Erythroblast (primary cell): ENCODE measurements at regions not wholly inside any gene's neighbourhood (a gene's known extent, or its start where the extent isn't known, plus 50 kb on each side); places are given as distances from the start of the nearest gene placed in this dataset.
A peak's percentile ranks its signal among the peaks of the same experiment; 100 is the strongest.

Source experiments
- DNase-seq, 2 experiments: peaks; one replicate each; lab custom pipeline; 2025; lab: John Stamatoyannopoulos, UW
- GATA1 ChIP-seq: IDR thresholded peaks from 2 replicates; pipeline ENCODE4 v1.6.1; 2011; ENCODE audit warnings: low read depth, mild to moderate bottlenecking, control low read depth, low read length, moderate library complexity
- POLR2A ChIP-seq: IDR thresholded peaks from 2 replicates; pipeline ENCODE4 v1.6.1; 2011; ENCODE audit warnings: mild to moderate bottlenecking, low read length

DNA sequence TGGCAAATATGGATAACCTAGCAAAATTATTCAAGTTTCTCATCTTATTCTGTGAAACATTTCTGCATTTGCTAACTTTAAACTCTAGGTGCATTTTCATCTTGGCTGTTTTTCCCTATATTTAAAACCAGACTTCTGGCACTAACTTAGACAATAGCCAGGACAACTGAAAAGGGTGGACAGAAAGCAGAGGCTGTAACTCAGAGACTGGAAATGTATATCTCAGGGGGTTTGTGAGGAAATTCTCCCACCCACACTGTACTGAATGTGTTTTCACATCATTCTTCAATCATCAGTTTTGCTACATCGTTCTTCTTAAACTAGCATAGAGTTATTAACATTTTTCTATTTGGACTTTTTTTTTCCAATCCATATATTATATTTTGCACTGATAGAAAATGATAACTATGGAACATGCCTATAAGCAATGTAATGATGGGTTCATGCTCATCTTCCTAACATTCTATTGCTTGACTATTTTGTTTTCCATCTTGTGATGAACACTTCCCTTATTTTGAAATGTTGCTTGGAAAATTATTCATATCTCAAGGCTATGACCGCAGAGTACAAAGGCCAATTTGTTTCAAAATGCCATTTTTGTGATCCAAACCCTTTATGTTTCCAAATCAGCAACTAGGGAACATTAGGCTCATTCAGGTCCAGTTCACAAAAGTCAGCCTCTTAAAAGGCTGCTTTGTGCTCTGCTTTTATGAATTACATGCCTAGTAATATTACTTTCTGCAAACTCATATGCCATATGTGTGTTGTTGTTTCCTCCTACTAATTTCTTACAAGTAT lies 125.8 kb upstream of the CDH19 start:
- DNase-seq: no peak
- TF ChIP-seq GATA1: no peak
- no peak for TF ChIP-seq POLR2A

DNA sequence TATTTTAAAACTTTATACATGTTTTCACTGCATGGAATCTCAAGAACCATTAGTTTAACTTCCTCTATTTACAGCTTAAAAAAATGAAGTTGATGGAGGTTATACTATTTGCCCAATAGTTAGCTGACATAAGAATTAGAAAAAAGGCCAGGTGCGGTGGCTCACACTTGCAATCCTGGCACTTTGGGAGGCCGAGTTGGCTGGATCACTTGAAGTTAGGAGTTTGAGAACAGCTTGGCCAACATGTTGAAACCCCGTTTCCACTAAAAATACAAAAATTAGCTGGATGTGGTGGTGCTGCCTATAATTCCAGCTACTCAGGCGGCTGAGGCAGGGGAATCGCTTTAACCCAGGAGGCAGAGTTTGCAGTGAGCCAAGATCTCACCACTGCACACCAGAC lies 125.1 kb upstream of the CDH19 start:
- no peak for DNase-seq
- TF ChIP-seq GATA1 (no peak), POLR2A (no peak)

DNA sequence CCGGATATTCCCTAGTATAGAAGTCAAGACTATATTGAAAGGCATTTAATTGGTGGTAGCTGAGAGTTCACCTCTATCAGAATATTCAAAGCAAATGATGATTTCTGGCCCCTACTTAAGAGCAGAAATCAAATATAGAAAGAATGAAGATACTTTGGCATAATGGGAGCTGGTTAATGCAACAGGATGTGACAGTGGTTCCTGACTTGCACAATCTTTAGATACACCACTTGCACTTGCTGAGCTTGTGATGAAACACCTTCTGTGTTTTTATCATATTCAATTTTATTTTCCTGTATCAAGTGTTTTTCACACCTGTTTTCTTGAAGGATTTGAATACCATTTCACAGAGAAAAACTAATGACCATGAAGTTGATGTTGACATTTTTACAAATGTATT lies 124.1 kb upstream of the CDH19 start:
- DNase-seq: no peak
- no peak for TF ChIP-seq POLR2A
- no peak for TF ChIP-seq GATA1

- no peak for DNase-seq
- no peak for TF ChIP-seq POLR2A
- TF ChIP-seq GATA1: no peak
Measured at GRCh38 chr18:66724664-66725356, 120.9 kb upstream of the CDH19 start.

- no peak for DNase-seq
- TF ChIP-seq POLR2A (no peak), GATA1 (no peak)
Measured at GRCh38 chr18:66722671-66723070, 118.8 kb upstream of the CDH19 start.

- no peak for DNase-seq
- TF ChIP-seq POLR2A (no peak), GATA1 (no peak)
Measured at GRCh38 chr18:66708646-66709045, 104.8 kb upstream of the CDH19 start.

DNA sequence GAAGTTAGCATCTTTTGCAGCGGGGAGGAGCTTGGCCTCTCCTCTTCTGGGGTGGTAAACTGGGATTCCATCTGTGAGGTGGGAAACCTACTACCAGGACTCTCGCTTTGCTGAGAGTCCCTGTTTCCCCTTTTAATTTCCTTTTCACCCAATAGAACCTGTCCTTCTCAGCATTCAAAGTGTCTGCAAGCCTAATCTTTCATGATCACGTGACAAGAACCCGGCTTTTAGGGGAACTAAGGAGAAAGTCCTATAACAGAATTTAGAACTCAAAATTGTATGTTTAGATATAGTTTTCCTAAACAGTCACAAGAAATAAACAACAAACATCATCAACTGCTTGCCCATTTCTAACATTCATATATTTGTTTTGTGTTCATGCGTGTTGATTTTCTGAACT lies 103.6 kb upstream of the CDH19 start:
- no peak for TF ChIP-seq POLR2A
- no peak for TF ChIP-seq GATA1
- DNase-seq: no peak

DNA sequence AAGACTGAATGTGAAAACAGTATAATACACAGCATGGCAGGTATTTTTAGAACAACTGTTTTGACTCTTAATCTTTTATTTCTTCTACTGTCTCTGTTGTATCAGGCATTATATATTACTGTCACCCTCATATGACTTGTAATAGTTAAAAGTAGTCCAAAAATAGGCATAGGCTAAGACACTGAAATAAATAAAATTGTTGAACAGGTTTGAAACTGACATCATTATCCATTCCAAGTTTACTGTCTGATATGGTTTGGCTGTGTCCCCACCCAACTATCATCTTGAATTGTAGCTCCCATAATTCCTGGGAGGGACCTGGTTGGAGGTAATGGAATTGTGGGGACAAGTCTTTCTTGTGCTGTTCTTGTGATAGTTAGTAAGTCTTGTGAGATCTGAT lies 91.4 kb upstream of the CDH19 start:
- no peak for DNase-seq
- TF ChIP-seq POLR2A (no peak), GATA1 (no peak)

- TF ChIP-seq POLR2A: no peak
- no peak for TF ChIP-seq GATA1
- no peak for DNase-seq
Measured at GRCh38 chr18:66694852-66695251, 91.0 kb upstream of the CDH19 start.

DNA sequence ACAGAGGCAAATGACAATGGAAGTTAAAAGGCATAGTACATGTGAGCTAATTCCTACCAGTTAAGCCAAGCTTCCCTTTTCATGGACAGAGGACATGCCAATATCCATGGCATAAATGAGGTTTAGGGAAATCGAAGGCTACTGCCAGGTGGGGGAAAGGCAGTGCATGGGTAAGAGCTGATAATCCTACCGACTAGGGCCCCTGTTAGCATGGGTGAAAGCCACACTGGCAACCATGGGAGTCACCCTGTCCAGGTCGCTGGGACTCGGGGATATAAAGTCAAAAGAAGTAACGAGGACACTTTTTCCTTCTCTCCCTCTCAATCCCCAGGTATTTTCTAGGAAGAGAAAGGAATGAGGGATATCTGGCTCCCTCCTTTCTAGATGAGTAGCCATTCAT lies 83.7 kb upstream of the CDH19 start:
- DNase-seq: no peak
- TF ChIP-seq POLR2A: no peak
- TF ChIP-seq GATA1: no peak

DNA sequence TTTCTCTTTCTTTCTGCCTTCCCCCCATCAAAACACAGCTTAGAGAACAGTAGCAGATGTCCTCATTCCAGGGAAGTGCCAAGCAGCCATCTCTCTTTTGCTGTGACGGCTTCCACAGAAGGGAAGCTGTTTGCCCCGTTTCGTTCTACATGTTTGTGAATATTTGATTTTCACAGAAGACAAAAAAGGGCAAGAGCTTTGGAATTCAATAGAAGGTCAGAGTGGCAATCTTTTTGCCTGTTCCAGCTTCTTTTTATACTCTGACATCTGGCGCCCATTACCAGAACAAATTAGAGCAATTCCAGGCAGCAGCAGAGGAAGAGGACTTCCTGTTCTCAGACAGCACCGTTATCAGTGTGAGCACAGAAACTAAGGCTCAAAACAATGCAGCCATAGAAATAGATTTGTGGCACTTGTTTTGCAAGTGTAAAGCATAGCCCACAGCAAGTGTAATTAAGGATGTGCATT lies 79.0 kb upstream of the CDH19 start:
- TF ChIP-seq GATA1 (no peak), POLR2A (no peak)
- no peak for DNase-seq

DNA sequence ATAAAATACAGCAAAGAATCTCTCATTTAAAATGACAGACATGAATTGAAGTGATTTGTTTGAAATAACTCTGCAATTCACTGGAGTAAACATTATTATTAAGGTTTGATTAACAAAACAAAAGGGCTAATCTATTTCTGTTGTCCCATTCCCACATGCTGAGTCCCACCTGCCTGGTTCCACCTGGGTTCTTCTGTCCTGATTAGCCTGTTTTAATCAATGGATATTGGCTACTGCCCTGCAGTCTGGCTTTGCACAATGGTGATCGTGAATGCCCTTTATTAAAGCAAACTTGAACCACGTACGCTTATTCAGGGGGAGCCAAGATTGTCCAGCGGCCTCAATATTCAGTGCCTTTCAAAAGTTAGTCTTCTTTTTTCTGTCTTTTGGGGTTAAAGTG lies 72.8 kb upstream of the CDH19 start:
- DNase-seq: no peak
- no peak for TF ChIP-seq POLR2A
- TF ChIP-seq GATA1: no peak

- TF ChIP-seq GATA1 (no peak), POLR2A (no peak)
Measured at GRCh38 chr18:66674286-66674685, 70.4 kb upstream of the CDH19 start.

GRCh38 chr18:66668706-66669105 lies 64.8 kb upstream of the CDH19 start:
- TF ChIP-seq POLR2A: no peak
- TF ChIP-seq GATA1: no peak
- no peak for DNase-seq

More at GRCh38 chr18:66674286-66674685, 70.4 kb upstream of the CDH19 start:
- DNase-seq: peak in 1 of 2 experiments; percentile 12

DNA sequence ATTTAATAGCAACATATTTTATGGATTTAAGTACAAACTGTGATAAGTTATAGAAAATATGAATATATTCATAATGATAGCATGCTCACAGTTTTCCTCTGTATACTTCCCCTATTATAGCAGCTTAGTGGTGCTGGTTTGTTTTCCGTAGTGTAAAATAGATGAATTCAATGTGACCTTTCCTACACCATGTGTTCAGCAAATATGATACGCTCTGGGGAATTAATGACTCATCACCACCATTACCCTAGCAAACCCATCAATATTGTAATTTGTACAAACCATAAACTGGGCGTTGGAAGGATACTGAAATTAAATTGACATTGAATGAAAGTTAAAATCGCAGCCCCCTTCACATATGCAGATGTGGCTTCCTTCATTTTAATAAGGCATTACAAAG lies 58.7 kb upstream of the CDH19 start:
- TF ChIP-seq GATA1 (no peak), POLR2A (no peak)
- DNase-seq: no peak
